ENCODE measurements at regions not wholly inside any gene's neighbourhood (a gene's known extent, or its start where the extent isn't known, plus 50 kb on each side); places are given as distances from the start of the nearest gene placed in this dataset.

DNA sequence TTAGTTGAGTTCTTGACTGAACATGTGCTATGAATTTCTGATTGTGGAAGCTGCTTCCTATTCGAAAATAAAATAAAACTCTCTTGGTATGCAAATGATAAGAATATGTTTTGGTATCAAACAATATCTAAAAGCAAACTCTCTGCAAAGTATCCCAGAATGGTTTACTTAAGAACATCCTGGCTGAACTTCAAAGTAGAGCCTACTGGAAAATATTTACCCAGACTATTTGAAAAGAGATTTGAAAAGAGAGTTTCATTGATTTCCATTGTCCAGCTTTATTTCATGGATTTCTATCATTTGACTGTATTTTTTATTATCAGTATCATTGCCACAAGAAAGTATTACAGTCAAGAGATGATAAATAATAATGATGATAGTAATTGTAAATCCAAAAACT lies 171.1 kb upstream of the SLC7A11 start:
- H3K9me3 Mint-ChIP-seq: peaks cover 0 to 5% (median 0%) of the 10 kb centered on the region in 5 donors
- H3K27me3 ChIP-seq (ENCODE audit: insufficient read depth, low read length, poor library complexity, severe bottlenecking): no peaks in the 10 kb centered on the region
- H3K27ac ChIP-seq (ENCODE audit: low read depth, low read length): no peak overlapping the region
- no peaks in the 10 kb centered on the region for H3K36me3 ChIP-seq (ENCODE audit: insufficient read depth, low read length)
- DNase-seq: no peak
- H3K27ac Mint-ChIP-seq: no peak overlapping the region
- no peaks in the 10 kb centered on the region for H3K4me1 ChIP-seq (ENCODE audit: insufficient read depth, low read length)
- H3K27me3 Mint-ChIP-seq: no peaks in the 10 kb centered on the region
- no peaks in the 10 kb centered on the region for H3K36me3 Mint-ChIP-seq
- no peaks in the 10 kb centered on the region for H3K4me1 Mint-ChIP-seq
- POLR2A ChIA-PET: no interaction called here
- no peaks in the 10 kb centered on the region for H3K9me3 ChIP-seq (ENCODE audit: low read length)
- H3K4me3 ChIP-seq (ENCODE audit: low read length): no peak overlapping the region
- CTCF ChIA-PET: no interaction called here
- H3K4me3 Mint-ChIP-seq: no peak overlapping the region

DNA sequence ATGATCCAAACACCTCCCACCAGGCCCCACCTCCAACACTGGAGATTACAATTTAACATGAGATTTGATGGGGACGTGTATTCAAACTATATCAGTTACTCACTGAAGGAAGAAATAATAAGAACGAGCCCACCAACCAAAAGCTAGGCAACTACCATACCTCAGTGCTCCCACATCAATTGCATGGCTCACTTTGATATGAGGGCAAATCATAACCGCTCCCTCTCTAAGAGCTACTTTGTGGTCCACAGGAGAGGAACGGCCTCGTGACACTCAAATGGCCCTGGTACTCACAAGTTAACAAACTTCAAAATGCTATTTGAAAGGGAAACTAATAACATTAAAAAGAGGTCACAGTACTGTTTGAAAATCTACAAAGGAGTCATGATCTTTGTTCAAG lies 170.7 kb upstream of the SLC7A11 start:
- no peaks in the 10 kb centered on the region for H3K4me1 ChIP-seq (ENCODE audit: insufficient read depth, low read length)
- POLR2A ChIA-PET: no interaction called here
- no peak for DNase-seq
- CTCF ChIA-PET: no interaction called here
- no peak overlapping the region for H3K27ac ChIP-seq (ENCODE audit: low read depth, low read length)
- H3K9me3 ChIP-seq (ENCODE audit: low read length): no peaks in the 10 kb centered on the region
- Mint-ChIP-seq H3K36me3 (no peaks in the 10 kb centered on the region), H3K4me1 (no peaks in the 10 kb centered on the region), H3K4me3 (no peak overlapping the region), H3K9me3 (peaks cover 0 to 5% (median 0%) of the 10 kb centered on the region in 5 donors), H3K27ac (no peak overlapping the region), H3K27me3 (no peaks in the 10 kb centered on the region)
- H3K27me3 ChIP-seq (ENCODE audit: insufficient read depth, low read length, poor library complexity, severe bottlenecking): no peaks in the 10 kb centered on the region
- no peak overlapping the region for H3K4me3 ChIP-seq (ENCODE audit: low read length)
- H3K36me3 ChIP-seq (ENCODE audit: insufficient read depth, low read length): no peaks in the 10 kb centered on the region

DNA sequence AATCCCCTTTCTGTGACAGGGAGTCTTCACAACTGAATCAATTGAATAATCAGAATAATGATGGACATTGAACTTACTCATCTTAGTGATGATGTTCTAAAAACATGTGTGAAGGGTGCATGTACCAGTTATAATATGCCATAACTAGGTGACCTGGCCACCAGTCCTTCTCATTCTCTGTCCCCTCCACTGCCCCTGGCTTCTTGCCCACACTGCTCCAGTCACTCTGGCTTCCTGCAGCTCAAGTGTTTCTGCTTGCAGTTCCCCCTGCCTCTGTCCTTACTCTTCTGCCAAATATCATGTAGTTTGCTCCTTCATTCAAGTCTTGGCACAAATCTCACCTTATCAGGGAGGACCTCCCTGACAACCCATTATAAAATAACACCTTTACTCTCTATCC lies 168.1 kb upstream of the SLC7A11 start:
- Mint-ChIP-seq H3K27ac (no peak overlapping the region), H3K36me3 (no peaks in the 10 kb centered on the region), H3K27me3 (no peaks in the 10 kb centered on the region), H3K9me3 (peaks cover 0 to 6% (median 0%) of the 10 kb centered on the region in 5 donors), H3K4me3 (no peak overlapping the region), H3K4me1 (no peaks in the 10 kb centered on the region)
- Histone ChIP-seq H3K9me3 (ENCODE audit: low read length) (no peaks in the 10 kb centered on the region), H3K4me3 (ENCODE audit: low read length) (no peak overlapping the region), H3K27ac (ENCODE audit: low read depth, low read length) (no peak overlapping the region), H3K36me3 (ENCODE audit: insufficient read depth, low read length) (no peaks in the 10 kb centered on the region), H3K27me3 (ENCODE audit: insufficient read depth, low read length, poor library complexity, severe bottlenecking) (no peaks in the 10 kb centered on the region), H3K4me1 (ENCODE audit: insufficient read depth, low read length) (no peaks in the 10 kb centered on the region)
- CTCF ChIA-PET: no interaction called here
- DNase-seq: no peak
- POLR2A ChIA-PET: no interaction called here

DNA sequence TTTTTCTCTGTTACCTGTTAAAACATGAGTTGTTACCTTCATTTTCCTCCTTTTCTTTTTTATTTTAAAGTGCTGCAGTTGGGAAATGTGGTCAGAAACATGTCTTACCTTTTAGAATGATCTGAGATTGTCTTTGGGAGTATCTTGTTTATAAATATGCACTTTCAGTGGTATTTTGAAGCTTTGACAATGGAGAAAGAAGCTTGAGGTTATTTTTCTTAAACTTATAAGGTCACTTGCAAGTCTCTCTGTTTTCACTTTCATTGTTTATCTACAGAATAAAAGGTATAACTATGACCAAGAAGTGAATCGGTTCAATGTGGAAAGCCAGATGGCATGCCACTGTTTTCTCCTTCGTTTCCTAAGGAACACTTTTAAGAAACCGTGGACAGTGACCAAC lies 167.5 kb upstream of the SLC7A11 start:
- Histone ChIP-seq H3K27me3 (ENCODE audit: insufficient read depth, low read length, poor library complexity, severe bottlenecking) (no peaks in the 10 kb centered on the region), H3K27ac (ENCODE audit: low read depth, low read length) (no peak overlapping the region), H3K4me3 (ENCODE audit: low read length) (no peak overlapping the region), H3K4me1 (ENCODE audit: insufficient read depth, low read length) (no peaks in the 10 kb centered on the region), H3K36me3 (ENCODE audit: insufficient read depth, low read length) (no peaks in the 10 kb centered on the region), H3K9me3 (ENCODE audit: low read length) (no peaks in the 10 kb centered on the region)
- Mint-ChIP-seq H3K4me3 (no peak overlapping the region), H3K27me3 (no peaks in the 10 kb centered on the region), H3K36me3 (no peaks in the 10 kb centered on the region), H3K4me1 (no peaks in the 10 kb centered on the region), H3K27ac (no peak overlapping the region), H3K9me3 (peaks cover 0 to 6% (median 0%) of the 10 kb centered on the region in 5 donors)
- CTCF ChIA-PET: no interaction called here
- DNase-seq: no peak
- POLR2A ChIA-PET: no interaction called here

DNA sequence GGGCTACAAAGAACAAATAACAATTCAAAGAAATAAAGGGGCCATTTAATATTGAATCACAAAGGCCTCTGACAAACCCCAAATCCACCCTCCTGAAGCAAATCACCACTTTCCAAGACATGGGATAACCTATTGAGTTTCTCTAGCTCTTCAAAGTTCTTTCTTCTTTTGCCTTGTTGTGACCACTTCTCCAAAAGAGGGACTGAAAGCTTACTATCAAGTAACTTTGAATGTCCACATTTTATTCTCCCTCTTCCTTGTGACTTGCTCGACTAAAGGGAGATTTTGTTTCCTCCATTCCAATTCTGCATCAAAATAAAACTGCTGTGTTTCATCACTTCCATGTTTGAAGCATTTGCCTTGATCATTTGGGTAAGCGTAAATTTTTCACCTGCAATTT lies 166.6 kb upstream of the SLC7A11 start:
- Histone ChIP-seq H3K4me3 (ENCODE audit: low read length) (no peak overlapping the region), H3K4me1 (ENCODE audit: insufficient read depth, low read length) (no peaks in the 10 kb centered on the region), H3K27me3 (ENCODE audit: insufficient read depth, low read length, poor library complexity, severe bottlenecking) (no peaks in the 10 kb centered on the region), H3K9me3 (ENCODE audit: low read length) (no peaks in the 10 kb centered on the region), H3K36me3 (ENCODE audit: insufficient read depth, low read length) (no peaks in the 10 kb centered on the region), H3K27ac (ENCODE audit: low read depth, low read length) (no peak overlapping the region)
- no peak overlapping the region for H3K4me3 Mint-ChIP-seq
- H3K36me3 Mint-ChIP-seq: no peaks in the 10 kb centered on the region
- no peak overlapping the region for H3K27ac Mint-ChIP-seq
- peaks cover 0 to 6% (median 3%) of the 10 kb centered on the region in 5 donors for H3K9me3 Mint-ChIP-seq
- no peaks in the 10 kb centered on the region for H3K4me1 Mint-ChIP-seq
- H3K27me3 Mint-ChIP-seq: no peaks in the 10 kb centered on the region
- no peak for DNase-seq
- POLR2A ChIA-PET: no interaction called here
- CTCF ChIA-PET: no interaction called here

DNA sequence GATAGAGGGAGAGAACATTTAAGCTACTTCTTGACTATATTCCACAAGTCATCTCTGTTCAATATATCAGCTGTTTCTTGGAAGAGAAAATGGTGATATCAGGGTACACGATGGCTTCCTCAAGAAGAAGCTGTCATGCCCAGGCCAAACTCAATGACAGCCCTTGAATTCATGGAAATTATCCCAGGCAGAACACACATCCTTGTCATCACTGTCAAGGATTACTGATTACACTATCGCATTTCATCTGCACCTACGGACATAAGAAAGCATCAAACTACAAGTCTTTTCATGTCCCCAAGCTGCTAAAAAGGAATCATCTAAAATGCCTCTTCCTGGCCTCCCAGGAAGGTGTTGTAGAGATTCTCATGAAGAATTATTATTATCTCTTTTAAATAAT lies 165.2 kb upstream of the SLC7A11 start:
- no peak overlapping the region for H3K4me3 ChIP-seq (ENCODE audit: low read length)
- no peak for DNase-seq
- Mint-ChIP-seq H3K4me1 (no peaks in the 10 kb centered on the region), H3K4me3 (no peak overlapping the region), H3K9me3 (peaks cover 0 to 5% (median 3%) of the 10 kb centered on the region in 5 donors), H3K36me3 (no peaks in the 10 kb centered on the region), H3K27ac (no peak overlapping the region), H3K27me3 (no peaks in the 10 kb centered on the region)
- no peaks in the 10 kb centered on the region for H3K9me3 ChIP-seq (ENCODE audit: low read length)
- ChIA-PET CTCF (no interaction called here), POLR2A (no interaction called here)
- H3K27ac ChIP-seq (ENCODE audit: low read depth, low read length): no peak overlapping the region
- H3K27me3 ChIP-seq (ENCODE audit: insufficient read depth, low read length, poor library complexity, severe bottlenecking): no peaks in the 10 kb centered on the region
- H3K4me1 ChIP-seq (ENCODE audit: insufficient read depth, low read length): no peaks in the 10 kb centered on the region
- H3K36me3 ChIP-seq (ENCODE audit: insufficient read depth, low read length): no peaks in the 10 kb centered on the region

DNA sequence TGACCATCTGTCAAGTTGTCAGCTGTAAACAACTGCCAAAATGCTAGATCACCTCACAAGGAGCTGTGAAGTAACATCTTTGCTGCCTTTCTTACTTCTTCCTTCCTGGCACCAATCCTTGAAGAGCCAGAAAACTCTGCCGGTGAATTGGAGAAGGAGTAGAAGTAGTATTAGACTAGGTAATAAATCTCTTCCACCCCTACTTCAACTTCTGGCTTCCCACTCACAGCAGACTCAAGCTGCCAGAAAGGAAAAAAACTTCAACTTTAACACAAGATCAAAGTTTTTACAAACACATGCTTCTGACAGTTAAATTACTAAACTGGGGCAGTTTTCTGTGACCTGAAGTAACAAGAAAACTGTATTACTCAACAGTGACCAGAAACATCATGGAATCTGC lies 164.7 kb upstream of the SLC7A11 start:
- Histone ChIP-seq H3K36me3 (ENCODE audit: insufficient read depth, low read length) (no peaks in the 10 kb centered on the region), H3K4me3 (ENCODE audit: low read length) (no peak overlapping the region), H3K27ac (ENCODE audit: low read depth, low read length) (no peak overlapping the region), H3K9me3 (ENCODE audit: low read length) (no peaks in the 10 kb centered on the region), H3K4me1 (ENCODE audit: insufficient read depth, low read length) (no peaks in the 10 kb centered on the region), H3K27me3 (ENCODE audit: insufficient read depth, low read length, poor library complexity, severe bottlenecking) (no peaks in the 10 kb centered on the region)
- DNase-seq: no peak
- H3K4me1 Mint-ChIP-seq: no peaks in the 10 kb centered on the region
- no peaks in the 10 kb centered on the region for H3K36me3 Mint-ChIP-seq
- ChIA-PET POLR2A (no interaction called here), CTCF (no interaction called here)
- H3K4me3 Mint-ChIP-seq: no peak overlapping the region
- no peak overlapping the region for H3K27ac Mint-ChIP-seq
- H3K27me3 Mint-ChIP-seq: no peaks in the 10 kb centered on the region
- peaks cover 0 to 5% (median 3%) of the 10 kb centered on the region in 5 donors for H3K9me3 Mint-ChIP-seq

DNA sequence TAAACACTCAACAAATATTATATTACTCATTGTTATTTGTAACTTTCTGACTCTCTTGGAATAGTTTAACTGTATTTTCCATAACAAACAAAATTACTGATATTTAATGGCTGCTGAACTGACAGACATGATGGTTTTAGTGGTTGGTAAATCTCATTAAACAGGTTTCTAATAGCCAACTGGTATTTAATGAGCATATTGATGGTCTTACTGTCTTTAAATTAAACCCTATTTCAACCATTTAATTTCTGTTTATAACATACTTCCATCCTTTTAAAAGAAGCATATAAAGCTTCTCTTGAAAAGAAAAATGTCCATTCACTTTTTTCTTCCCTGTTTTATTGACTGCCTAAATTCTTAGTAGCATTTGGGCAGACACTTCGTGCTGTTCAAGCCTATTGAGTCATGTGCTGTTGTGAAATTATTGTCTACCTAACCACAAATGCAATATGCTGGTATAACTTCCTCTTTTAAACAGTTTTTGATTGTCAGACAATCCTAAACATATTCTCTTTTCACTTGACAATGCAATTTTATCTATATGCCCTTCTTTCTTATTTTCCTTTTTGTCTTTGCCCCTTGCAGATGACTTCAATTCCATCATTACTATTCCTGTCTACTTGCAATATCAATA lies 163.9 kb upstream of the SLC7A11 start:
- POLR2A ChIA-PET: no interaction called here
- no peaks in the 10 kb centered on the region for H3K4me1 Mint-ChIP-seq
- no peaks in the 10 kb centered on the region for H3K36me3 ChIP-seq (ENCODE audit: insufficient read depth, low read length)
- no peaks in the 10 kb centered on the region for H3K9me3 ChIP-seq (ENCODE audit: low read length)
- no peaks in the 10 kb centered on the region for H3K36me3 Mint-ChIP-seq
- no peak overlapping the region for H3K4me3 Mint-ChIP-seq
- H3K27ac Mint-ChIP-seq: no peak overlapping the region
- no peaks in the 10 kb centered on the region for H3K4me1 ChIP-seq (ENCODE audit: insufficient read depth, low read length)
- H3K9me3 Mint-ChIP-seq: peaks cover 0 to 5% (median 3%) of the 10 kb centered on the region in 5 donors
- no peak overlapping the region for H3K27ac ChIP-seq (ENCODE audit: low read depth, low read length)
- no peaks in the 10 kb centered on the region for H3K27me3 Mint-ChIP-seq
- no peak overlapping the region for H3K4me3 ChIP-seq (ENCODE audit: low read length)
- CTCF ChIA-PET: no interaction called here
- no peak for DNase-seq
- H3K27me3 ChIP-seq (ENCODE audit: insufficient read depth, low read length, poor library complexity, severe bottlenecking): no peaks in the 10 kb centered on the region

DNA sequence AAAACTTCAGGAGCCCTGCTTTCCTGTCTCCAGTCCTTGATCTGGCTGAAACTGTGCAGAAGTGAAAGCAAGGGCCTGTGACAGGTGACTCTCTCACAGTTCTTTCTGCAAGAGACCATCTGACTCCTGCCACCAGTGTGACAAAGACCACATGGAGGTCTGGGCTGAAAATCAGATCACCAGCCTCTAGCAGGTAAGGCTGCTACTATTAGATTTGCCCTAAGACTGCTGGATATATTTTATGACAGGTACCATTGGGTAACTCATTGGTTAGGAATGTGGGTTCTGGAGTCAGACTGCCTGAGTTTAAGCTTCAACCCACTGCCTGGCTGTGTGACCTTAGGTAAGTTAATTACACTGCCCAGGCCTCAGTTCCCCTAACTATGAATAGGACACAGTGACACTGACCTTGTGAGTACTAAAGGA lies 163.3 kb upstream of the SLC7A11 start:
- POLR2A ChIA-PET: no interaction called here
- Histone ChIP-seq H3K27ac (ENCODE audit: low read depth, low read length) (no peak overlapping the region), H3K36me3 (ENCODE audit: insufficient read depth, low read length) (no peaks in the 10 kb centered on the region), H3K27me3 (ENCODE audit: insufficient read depth, low read length, poor library complexity, severe bottlenecking) (no peaks in the 10 kb centered on the region), H3K4me1 (ENCODE audit: insufficient read depth, low read length) (no peaks in the 10 kb centered on the region), H3K9me3 (ENCODE audit: low read length) (no peaks in the 10 kb centered on the region), H3K4me3 (ENCODE audit: low read length) (no peak overlapping the region)
- Mint-ChIP-seq H3K9me3 (peaks cover 0 to 5% (median 3%) of the 10 kb centered on the region in 5 donors), H3K4me1 (no peaks in the 10 kb centered on the region), H3K27me3 (peaks cover 0 to 2% of the 10 kb centered on the region in 2 donors), H3K27ac (no peak overlapping the region), H3K36me3 (no peaks in the 10 kb centered on the region), H3K4me3 (no peak overlapping the region)
- CTCF ChIA-PET: no interaction called here
- no peak for DNase-seq

Data from CD8-positive, alpha-beta memory T cell (primary cell).